ENCODE measurements at regions not wholly inside any gene's neighbourhood (a gene's known extent, or its start where the extent isn't known, plus 50 kb on each side); places are given as distances from the start of the nearest gene placed in this dataset.

DNA sequence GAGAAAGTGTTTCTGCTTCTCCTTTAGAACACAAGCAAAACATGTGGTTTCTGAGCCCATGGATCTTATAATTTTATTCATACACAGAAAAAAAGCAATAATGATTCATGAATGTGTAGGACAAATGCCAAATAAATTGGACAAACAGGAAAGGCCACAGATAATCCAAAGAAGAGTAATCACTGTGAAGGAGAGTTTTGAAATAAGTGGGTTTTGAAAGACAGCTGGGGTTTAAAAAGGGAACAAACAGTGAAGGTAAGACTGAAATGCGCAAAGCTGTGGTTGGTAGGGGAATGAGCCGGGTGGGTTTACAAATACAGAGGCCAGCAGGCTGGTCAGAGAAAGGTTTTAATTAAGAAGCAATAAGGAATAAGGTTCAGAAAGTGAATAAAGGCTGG lies 50.0 kb upstream of the MBOAT2 start:
- no peaks in the 10 kb centered on the region for H3K36me3 ChIP-seq (ENCODE audit: low read depth, missing control alignments)
- intact Hi-C loops (cut with DNase I; ENCODE audit: low total_unique reads) = no loop called here
- H3K9me3 ChIP-seq = no peaks in the 10 kb centered on the region
- no peak overlapping the region for H3K27ac ChIP-seq
- TF ChIP-seq POLR2A (IDR thresholded peaks at IDR 0.05) (no peak), CTCF (IDR thresholded peaks at IDR 0.05) (no peak)
- no peak overlapping the region for H3K4me3 ChIP-seq
- H3K4me1 ChIP-seq = no peaks in the 10 kb centered on the region
- 87 to 92% methylated on average over 2 of the region's 2 CpGs for WGBS, 2 donors
- no peak for DNase-seq
- H3K27me3 ChIP-seq = no peaks in the 10 kb centered on the region

Data from testis (tissue), 2 donors.